MCF 10A (cell line): ENCODE measurements at regions not wholly inside any gene's neighbourhood (a gene's known extent, or its start where the extent isn't known, plus 50 kb on each side); places are given as distances from the start of the nearest gene placed in this dataset.

Experiments
- BruUV-seq: library from RNA; stranded (reverse); fragments of 400-500 nt; replicated peaks from 2 replicates; lab custom pipeline; 2021; lab: Mats Ljungman, UMichigan
- CTCF ChIA-PET: fragments of 300-600 bp; sonication (Branson Sonifier 250); formaldehyde crosslinking; extraction: SDS; loops from one replicate; lab custom pipeline; 2021; ENCODE audit warnings: antibody characterized with exemption, inconsistent platforms; lab: Yijun Ruan, JAX
- POLR2A ChIA-PET: fragments of 300-600, 350-650 bp; sonication (Branson Sonifier 250); formaldehyde crosslinking; extraction: SDS; loops from one replicate; lab custom pipeline; 2020; ENCODE audit warnings: antibody characterized with exemption, inconsistent platforms; lab: Yijun Ruan, JAX
- DNase-seq: peaks from one replicate; pipeline ENCODE4 v3.0.0-alpha.2; 2018; ENCODE audit not compliant: unreplicated experiment
- H3K27ac Mint-ChIP-seq: one replicate; pipeline ENCODE4 v1.8.0; 2022; ENCODE audit warnings: mild to moderate bottlenecking, low read depth, mixed read lengths; ENCODE audit not compliant: unreplicated experiment
- H3K27me3 Mint-ChIP-seq: one replicate; pipeline ENCODE4 v1.8.0; 2022; ENCODE audit warnings: mixed read lengths; ENCODE audit not compliant: insufficient read depth, unreplicated experiment
- H3K36me3 Mint-ChIP-seq: one replicate; pipeline ENCODE4 v1.8.0; 2022; ENCODE audit warnings: mild to moderate bottlenecking, moderate library complexity, mixed read lengths; ENCODE audit not compliant: insufficient read depth, unreplicated experiment
- H3K4me1 Mint-ChIP-seq: one replicate; pipeline ENCODE4 v1.8.0; 2022; ENCODE audit warnings: mixed read lengths; ENCODE audit not compliant: insufficient read depth, unreplicated experiment
- H3K4me3 Mint-ChIP-seq: one replicate; pipeline ENCODE4 v1.8.0; 2022; ENCODE audit warnings: mild to moderate bottlenecking, moderate library complexity, mixed read lengths; ENCODE audit not compliant: unreplicated experiment
- H3K9me3 Mint-ChIP-seq: one replicate; pipeline ENCODE4 v1.8.0; 2022; ENCODE audit warnings: mixed read lengths; ENCODE audit not compliant: unreplicated experiment
- intact Hi-C: fragments of 100-400 bp; cut with micrococcal nuclease; formaldehyde crosslinking; loops from 2 replicates; pipeline ENCODE4 v1.14.1; 2022
- TF ChIP-seq, protein P1 (sequence below): fragments of 200-600 bp; IDR thresholded peaks from one replicate; pipeline ENCODE4 v1.8.0; 2022; ENCODE audit warnings: antibody characterized with exemption, mild to moderate bottlenecking; ENCODE audit not compliant: unreplicated experiment

DNA sequence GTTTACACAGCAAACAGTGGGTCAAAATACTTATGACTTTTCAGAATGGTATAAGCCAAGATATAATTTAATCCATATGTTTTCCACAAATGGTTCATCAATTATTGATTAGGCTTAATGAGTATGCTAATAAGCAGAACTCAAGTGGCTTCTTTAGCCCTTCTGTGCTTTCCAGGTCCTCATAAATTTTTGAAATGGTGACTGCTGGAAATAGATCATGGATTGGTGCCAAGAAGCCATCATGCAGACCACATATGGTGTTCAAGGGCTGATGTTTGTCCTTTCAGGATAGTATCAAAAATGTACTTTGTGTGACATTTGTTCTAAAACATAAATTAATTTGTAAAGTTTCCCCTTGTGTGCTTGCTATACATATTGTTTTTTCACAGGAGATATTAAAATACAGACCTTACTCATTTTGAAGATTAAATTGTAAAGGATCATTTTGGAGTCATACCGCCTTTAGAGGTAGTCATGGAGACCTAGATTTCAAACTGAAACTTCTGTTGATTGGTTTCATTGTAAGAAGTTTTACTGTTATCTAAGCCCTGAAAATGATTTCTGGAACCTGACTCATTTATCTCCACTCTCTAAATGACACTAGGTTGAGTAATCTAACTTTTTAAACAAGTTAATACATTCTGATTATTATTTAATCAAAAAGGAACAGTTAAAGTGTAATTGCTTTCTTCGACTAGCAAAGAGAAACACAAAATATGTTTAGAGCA lies 507.9 kb downstream of the PLA2G4A start:
- no peak for DNase-seq
- POLR2A ChIA-PET: no interaction called here
- H3K36me3 Mint-ChIP-seq: no peaks in the 10 kb centered on the region
- no peaks in the 10 kb centered on the region for H3K9me3 Mint-ChIP-seq
- CTCF ChIA-PET: no interaction called here
- BruUV-seq: no TSS peak
- intact Hi-C loops: no loop called here
- TF ChIP-seq, protein P1, sequence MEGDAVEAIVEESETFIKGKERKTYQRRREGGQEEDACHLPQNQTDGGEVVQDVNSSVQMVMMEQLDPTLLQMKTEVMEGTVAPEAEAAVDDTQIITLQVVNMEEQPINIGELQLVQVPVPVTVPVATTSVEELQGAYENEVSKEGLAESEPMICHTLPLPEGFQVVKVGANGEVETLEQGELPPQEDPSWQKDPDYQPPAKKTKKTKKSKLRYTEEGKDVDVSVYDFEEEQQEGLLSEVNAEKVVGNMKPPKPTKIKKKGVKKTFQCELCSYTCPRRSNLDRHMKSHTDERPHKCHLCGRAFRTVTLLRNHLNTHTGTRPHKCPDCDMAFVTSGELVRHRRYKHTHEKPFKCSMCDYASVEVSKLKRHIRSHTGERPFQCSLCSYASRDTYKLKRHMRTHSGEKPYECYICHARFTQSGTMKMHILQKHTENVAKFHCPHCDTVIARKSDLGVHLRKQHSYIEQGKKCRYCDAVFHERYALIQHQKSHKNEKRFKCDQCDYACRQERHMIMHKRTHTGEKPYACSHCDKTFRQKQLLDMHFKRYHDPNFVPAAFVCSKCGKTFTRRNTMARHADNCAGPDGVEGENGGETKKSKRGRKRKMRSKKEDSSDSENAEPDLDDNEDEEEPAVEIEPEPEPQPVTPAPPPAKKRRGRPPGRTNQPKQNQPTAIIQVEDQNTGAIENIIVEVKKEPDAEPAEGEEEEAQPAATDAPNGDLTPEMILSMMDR: no peak
- no peaks in the 10 kb centered on the region for H3K27me3 Mint-ChIP-seq
- H3K4me3 Mint-ChIP-seq: no peak overlapping the region
- no peaks in the 10 kb centered on the region for H3K4me1 Mint-ChIP-seq
- no peak overlapping the region for H3K27ac Mint-ChIP-seq

DNA sequence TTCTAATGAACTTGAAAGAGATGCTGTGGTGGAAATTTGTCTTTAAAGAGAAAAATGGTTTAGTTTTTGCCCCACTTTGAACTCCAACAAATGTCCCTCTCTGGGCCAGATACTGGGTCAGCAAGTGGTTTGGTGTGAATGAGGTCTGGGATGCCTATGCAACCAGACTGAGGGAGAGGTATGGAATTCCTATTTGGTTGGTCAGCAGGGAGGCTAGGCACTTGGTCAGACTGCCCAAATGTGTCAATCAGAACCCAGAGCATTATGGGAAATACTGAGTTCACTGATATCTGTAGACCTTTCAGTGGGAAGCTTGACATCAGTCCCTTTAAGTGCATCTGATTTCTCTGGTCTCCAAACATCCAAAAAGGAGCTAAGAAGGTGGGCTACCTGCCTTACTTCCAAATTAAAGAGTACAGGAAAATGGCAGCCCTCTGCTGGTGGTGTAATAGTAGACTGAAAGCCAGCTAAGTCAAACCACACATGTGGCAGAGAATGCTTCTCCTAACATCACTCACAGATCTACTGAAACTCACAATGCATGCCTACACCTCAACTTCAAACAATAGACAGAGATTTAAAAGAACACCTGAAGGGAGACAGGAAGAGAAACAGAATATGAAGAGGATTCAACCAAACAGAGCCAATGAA lies 510.1 kb downstream of the PLA2G4A start:
- TF ChIP-seq, protein P1: no peak
- CTCF ChIA-PET: interaction anchor here (0.6 kb wide), 1 partner anchor 285 kb away, joined by 3 read pairs; no protein-coding TSS in a partner anchor
- Mint-ChIP-seq H3K27ac (no peak overlapping the region), H3K9me3 (no peaks in the 10 kb centered on the region), H3K4me1 (no peaks in the 10 kb centered on the region), H3K36me3 (no peaks in the 10 kb centered on the region), H3K4me3 (no peak overlapping the region), H3K27me3 (no peaks in the 10 kb centered on the region)
- DNase-seq: no peak
- intact Hi-C loops: no loop called here
- POLR2A ChIA-PET: no interaction called here
- no TSS peak for BruUV-seq

DNA sequence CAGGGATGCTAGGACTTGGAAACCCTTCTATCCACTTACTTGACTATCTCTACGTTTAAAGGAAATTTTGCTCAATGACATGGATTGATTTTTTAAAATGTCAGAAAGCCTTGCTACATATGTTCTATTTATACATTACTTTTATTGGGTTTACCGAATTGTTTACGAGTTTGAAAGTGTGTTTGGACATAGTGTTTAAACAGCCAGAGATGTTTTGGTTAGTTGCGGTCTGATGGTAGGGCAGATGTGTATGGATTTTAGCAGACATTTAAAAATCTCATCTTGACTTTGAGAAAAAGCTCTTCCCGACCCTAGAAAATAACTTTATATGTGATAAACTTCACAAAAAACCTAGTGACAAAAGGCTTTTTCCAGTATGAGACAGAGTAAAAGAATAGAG lies 513.7 kb downstream of the PLA2G4A start:
- no TSS peak for BruUV-seq
- TF ChIP-seq, protein P1: no peak
- intact Hi-C loops: no loop called here
- Mint-ChIP-seq H3K4me1 (no peaks in the 10 kb centered on the region), H3K9me3 (no peaks in the 10 kb centered on the region), H3K36me3 (no peaks in the 10 kb centered on the region), H3K27me3 (no peaks in the 10 kb centered on the region), H3K27ac (no peak overlapping the region), H3K4me3 (no peak overlapping the region)
- ChIA-PET CTCF (no interaction called here), POLR2A (no interaction called here)
- DNase-seq: no peak

DNA sequence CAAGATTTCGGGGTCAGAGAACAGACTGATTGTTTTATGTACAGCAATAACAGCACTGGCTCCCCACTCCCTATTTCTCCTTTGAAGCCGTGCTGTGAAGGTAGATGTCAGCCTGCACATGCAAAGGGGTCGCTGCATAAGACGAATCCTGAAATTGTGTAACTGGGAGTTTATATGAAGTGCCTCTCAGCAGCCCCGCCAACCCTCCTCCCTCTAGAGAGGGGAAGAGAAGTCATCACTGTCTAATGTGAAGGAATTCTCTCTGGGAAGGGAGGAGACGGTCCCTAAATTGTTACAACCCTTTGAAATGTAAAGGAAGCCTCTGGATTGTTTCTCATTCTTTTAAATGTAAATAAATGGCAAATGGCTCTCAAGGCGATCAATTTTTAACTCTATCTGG lies 545.3 kb downstream of the PLA2G4A start:
- Mint-ChIP-seq H3K27ac (no peak overlapping the region), H3K27me3 (no peaks in the 10 kb centered on the region), H3K9me3 (no peaks in the 10 kb centered on the region), H3K4me3 (no peak overlapping the region), H3K4me1 (no peaks in the 10 kb centered on the region), H3K36me3 (no peaks in the 10 kb centered on the region)
- intact Hi-C loops: no loop called here
- ChIA-PET POLR2A (interaction anchor here (1.8 kb wide), 1 partner anchor 12 kb away, joined by 5 read pairs; no protein-coding TSS in a partner anchor), CTCF (no interaction called here)
- TF ChIP-seq, protein P1: no peak
- DNase-seq: no peak
- no TSS peak for BruUV-seq
